T-helper 1 cell treated with Interleukin-12 subunit alpha and Interleukin-12 subunit beta and Interleukin-4 antibody, amounts not matched to agents 30 μg/mL and 1 μg/mL, for 36 hours (primary cell): ENCODE measurements at regions not wholly inside any gene's neighbourhood (a gene's known extent, or its start where the extent isn't known, plus 50 kb on each side); places are given as distances from the start of the nearest gene placed in this dataset.
"Not testable (repeated sequence)": the region's sequence is repeated elsewhere in the genome, so short reads cannot be mapped to it uniquely, and the experiment has no call there.

Experiments used
- H3K27ac Mint-ChIP-seq: one replicate; pipeline ENCODE4 v1.8.0; 2021; ENCODE audit warnings: mild to moderate bottlenecking, mixed read lengths
- H3K27me3 Mint-ChIP-seq: one replicate; pipeline ENCODE4 v1.8.0; 2021; ENCODE audit warnings: low read depth, mixed read lengths
- H3K36me3 Mint-ChIP-seq: one replicate; pipeline ENCODE4 v1.8.0; 2021; ENCODE audit warnings: low read depth, mixed read lengths
- H3K4me1 Mint-ChIP-seq: one replicate; pipeline ENCODE4 v1.8.0; 2021; ENCODE audit warnings: low read depth, mixed read lengths
- H3K4me3 Mint-ChIP-seq: one replicate; pipeline ENCODE4 v1.8.0; 2021; ENCODE audit warnings: mild to moderate bottlenecking, moderate library complexity, mixed read lengths
- H3K9me3 Mint-ChIP-seq: one replicate; pipeline ENCODE4 v1.8.0; 2021; ENCODE audit warnings: mixed read lengths

- no peak overlapping the region for H3K4me3 Mint-ChIP-seq
- H3K36me3 Mint-ChIP-seq: no peaks in the 10 kb centered on the region
- no peaks in the 10 kb centered on the region for H3K9me3 Mint-ChIP-seq
- no peak overlapping the region for H3K27ac Mint-ChIP-seq
- H3K27me3 Mint-ChIP-seq: no peaks in the 10 kb centered on the region
- H3K4me1 Mint-ChIP-seq: no peaks in the 10 kb centered on the region
Observed at GRCh38 chr11:70887542-70887827, 364.9 kb downstream of the SHANK2 start.

GRCh38 chr11:70888061-70888460 lies 364.3 kb downstream of the SHANK2 start:
- no peaks in the 10 kb centered on the region for H3K36me3 Mint-ChIP-seq
- H3K4me1 Mint-ChIP-seq: no peaks in the 10 kb centered on the region
- no peak overlapping the region for H3K27ac Mint-ChIP-seq
- H3K4me3 Mint-ChIP-seq: no peak overlapping the region
- H3K27me3 Mint-ChIP-seq: no peaks in the 10 kb centered on the region
- no peaks in the 10 kb centered on the region for H3K9me3 Mint-ChIP-seq

GRCh38 chr11:70889411-70889810 lies 363.0 kb downstream of the SHANK2 start:
- Mint-ChIP-seq H3K27ac (no peak overlapping the region), H3K9me3 (no peaks in the 10 kb centered on the region), H3K36me3 (no peaks in the 10 kb centered on the region), H3K4me3 (no peak overlapping the region), H3K27me3 (no peaks in the 10 kb centered on the region), H3K4me1 (no peaks in the 10 kb centered on the region)

GRCh38 chr11:70891844-70892380 lies 360.5 kb downstream of the SHANK2 start:
- Mint-ChIP-seq H3K4me1 (no peaks in the 10 kb centered on the region), H3K27me3 (no peaks in the 10 kb centered on the region), H3K27ac (no peak overlapping the region), H3K9me3 (peaks cover 2% of the 10 kb centered on the region), H3K36me3 (no peaks in the 10 kb centered on the region), H3K4me3 (no peak overlapping the region)

- Mint-ChIP-seq H3K9me3 (peaks cover 11% of the 10 kb centered on the region), H3K27ac (no peak overlapping the region), H3K27me3 (no peaks in the 10 kb centered on the region), H3K36me3 (no peaks in the 10 kb centered on the region), H3K4me1 (no peaks in the 10 kb centered on the region), H3K4me3 (no peak overlapping the region)
Observed at GRCh38 chr11:70892889-70893288, 359.5 kb downstream of the SHANK2 start.

GRCh38 chr11:70894566-70895365 lies 357.6 kb downstream of the SHANK2 start:
- H3K4me1 Mint-ChIP-seq: no peaks in the 10 kb centered on the region
- H3K9me3 Mint-ChIP-seq: peaks cover 19% of the 10 kb centered on the region
- no peaks in the 10 kb centered on the region for H3K36me3 Mint-ChIP-seq
- no peak overlapping the region for H3K27ac Mint-ChIP-seq
- H3K4me3 Mint-ChIP-seq: no peak overlapping the region
- H3K27me3 Mint-ChIP-seq: no peaks in the 10 kb centered on the region

- no peaks in the 10 kb centered on the region for H3K4me1 Mint-ChIP-seq
- H3K36me3 Mint-ChIP-seq: no peaks in the 10 kb centered on the region
- H3K27ac Mint-ChIP-seq: no peak overlapping the region
- no peaks in the 10 kb centered on the region for H3K27me3 Mint-ChIP-seq
- H3K4me3 Mint-ChIP-seq: no peak overlapping the region
- peaks cover 19% of the 10 kb centered on the region for H3K9me3 Mint-ChIP-seq
Observed at GRCh38 chr11:70895366-70895670, 357.1 kb downstream of the SHANK2 start.

GRCh38 chr11:70897429-70897828 lies 354.9 kb downstream of the SHANK2 start:
- Mint-ChIP-seq H3K9me3 (peaks cover 19% of the 10 kb centered on the region), H3K27me3 (no peaks in the 10 kb centered on the region), H3K4me1 (no peaks in the 10 kb centered on the region), H3K36me3 (no peaks in the 10 kb centered on the region), H3K4me3 (no peak overlapping the region), H3K27ac (no peak overlapping the region)

GRCh38 chr11:70899616-70900015 lies 352.8 kb downstream of the SHANK2 start:
- H3K27me3 Mint-ChIP-seq: no peaks in the 10 kb centered on the region
- H3K36me3 Mint-ChIP-seq: no peaks in the 10 kb centered on the region
- no peaks in the 10 kb centered on the region for H3K4me1 Mint-ChIP-seq
- H3K4me3 Mint-ChIP-seq: no peak overlapping the region
- peaks cover 19% of the 10 kb centered on the region for H3K9me3 Mint-ChIP-seq
- no peak overlapping the region for H3K27ac Mint-ChIP-seq

- H3K27ac Mint-ChIP-seq: no peak overlapping the region
- H3K27me3 Mint-ChIP-seq: no peaks in the 10 kb centered on the region
Observed at GRCh38 chr11:70900540-70900939, 351.8 kb downstream of the SHANK2 start.

GRCh38 chr11:70901951-70902521 lies 350.3 kb downstream of the SHANK2 start:
- Mint-ChIP-seq H3K36me3 (no peaks in the 10 kb centered on the region), H3K27ac (no peak overlapping the region), H3K4me3 (no peak overlapping the region), H3K9me3 (peaks cover 16% of the 10 kb centered on the region), H3K27me3 (no peaks in the 10 kb centered on the region), H3K4me1 (no peaks in the 10 kb centered on the region)

More at GRCh38 chr11:70900540-70900939, 351.8 kb downstream of the SHANK2 start:
- no peak overlapping the region for H3K4me3 Mint-ChIP-seq
- no peaks in the 10 kb centered on the region for H3K36me3 Mint-ChIP-seq
- H3K4me1 Mint-ChIP-seq: no peaks in the 10 kb centered on the region
- peaks cover 19% of the 10 kb centered on the region for H3K9me3 Mint-ChIP-seq

GRCh38 chr11:70903229-70903628 lies 349.1 kb downstream of the SHANK2 start:
- not testable (repeated sequence) for H3K27me3 Mint-ChIP-seq, H3K4me3 Mint-ChIP-seq, H3K27ac Mint-ChIP-seq, H3K9me3 Mint-ChIP-seq, H3K36me3 Mint-ChIP-seq, H3K4me1 Mint-ChIP-seq

GRCh38 chr11:70906101-70906500 lies 346.3 kb downstream of the SHANK2 start:
- Mint-ChIP-seq H3K27ac (no peak overlapping the region), H3K4me1 (no peaks in the 10 kb centered on the region), H3K36me3 (no peaks in the 10 kb centered on the region), H3K9me3 (no peaks in the 10 kb centered on the region), H3K4me3 (no peak overlapping the region), H3K27me3 (peaks cover 4% of the 10 kb centered on the region)

- Mint-ChIP-seq H3K36me3 (no peaks in the 10 kb centered on the region), H3K27me3 (peaks cover 13% of the 10 kb centered on the region), H3K4me1 (no peaks in the 10 kb centered on the region), H3K4me3 (no peak overlapping the region), H3K27ac (no peak overlapping the region), H3K9me3 (no peaks in the 10 kb centered on the region)
Observed at GRCh38 chr11:70908223-70908622, 344.2 kb downstream of the SHANK2 start.

- Mint-ChIP-seq H3K4me3 (no peak overlapping the region), H3K9me3 (no peaks in the 10 kb centered on the region), H3K27ac (no peak overlapping the region), H3K36me3 (no peaks in the 10 kb centered on the region), H3K4me1 (no peaks in the 10 kb centered on the region), H3K27me3 (peaks cover 13% of the 10 kb centered on the region)
Observed at GRCh38 chr11:70910835-70911234, 341.5 kb downstream of the SHANK2 start.
